OCI-LY1 (cell line): ENCODE measurements at regions not wholly inside any gene's neighbourhood (a gene's known extent, or its start where the extent isn't known, plus 50 kb on each side); places are given as distances from the start of the nearest gene placed in this dataset.

Source experiments
- H2AFZ ChIP-seq: fragments of 200-600 bp; sonication (generic), shearing (Covaris generic); 2 replicates; pipeline ENCODE4 v1.6.0; 2014; ENCODE audit warnings: antibody characterized with exemption, mild to moderate bottlenecking, low read length
- H3F3A ChIP-seq: fragments of 200-600 bp; sonication (generic), shearing (Covaris generic); 2 replicates; pipeline ENCODE4 v1.6.0; 2014; ENCODE audit warnings: mild to moderate bottlenecking, antibody characterized with exemption, low read length, moderate library complexity; ENCODE audit not compliant: insufficient read depth
- H3K27ac ChIP-seq: fragments of 200-600 bp; sonication (generic); 2 replicates; pipeline ENCODE4 v1.5.1; 2014; ENCODE audit warnings: low read length, mixed run types, mild to moderate bottlenecking, low read depth; ENCODE audit not compliant: poor library complexity, severe bottlenecking
- H3K27me3 ChIP-seq: fragments of 200-600 bp; sonication (generic); 2 replicates; pipeline ENCODE4 v1.6.0; 2014; ENCODE audit warnings: antibody characterized with exemption, mild to moderate bottlenecking, low read length, moderate library complexity; ENCODE audit not compliant: insufficient read depth
- H3K36me3 ChIP-seq: fragments of 200-600 bp; sonication (generic); 2 replicates; pipeline ENCODE4 v1.6.1; 2014; ENCODE audit warnings: mild to moderate bottlenecking, antibody characterized with exemption, low read length, moderate library complexity, mixed read lengths; ENCODE audit not compliant: insufficient read depth
- H3K4me1 ChIP-seq: fragments of 200-600 bp; sonication (generic); 2 replicates; pipeline ENCODE4 v1.5.1; 2014; ENCODE audit warnings: mild to moderate bottlenecking, low read length, moderate library complexity; ENCODE audit not compliant: insufficient read depth, severe bottlenecking
- H3K4me2 ChIP-seq: fragments of 200-600 bp; sonication (generic), shearing (Covaris generic); 2 replicates; pipeline ENCODE4 v1.6.1; 2014; ENCODE audit warnings: low read length
- H3K4me3 ChIP-seq: fragments of 200-600 bp; sonication (generic); 2 replicates; pipeline ENCODE4 v1.5.1; 2014; ENCODE audit warnings: low read length, low read depth, mild to moderate bottlenecking, mixed read lengths; ENCODE audit not compliant: poor library complexity, severe bottlenecking
- H3K79me2 ChIP-seq: fragments of 200-600 bp; shearing (Covaris generic); 2 replicates; pipeline ENCODE4 v1.6.1; 2016; ENCODE audit warnings: mixed run types, low read length, mixed read lengths; ENCODE audit not compliant: insufficient read depth
- H3K9ac ChIP-seq: fragments of 200-600 bp; sonication (generic), shearing (Covaris generic); 2 replicates; pipeline ENCODE4 v1.6.1; 2014; ENCODE audit warnings: mild to moderate bottlenecking, low read length, mixed read lengths
- H3K9me2 ChIP-seq: fragments of 200-600 bp; sonication (generic), shearing (Covaris generic); 2 replicates; pipeline ENCODE4 v1.6.1; 2014; ENCODE audit warnings: low read depth, mild to moderate bottlenecking, low read length, mixed read lengths
- H3K9me3 ChIP-seq: fragments of 200-600 bp; shearing (Covaris generic); 2 replicates; pipeline ENCODE4 v1.6.1; 2014; ENCODE audit warnings: low read length, mixed read lengths
- H4K20me1 ChIP-seq: fragments of 200-600 bp; sonication (generic), shearing (Covaris generic); 2 replicates; pipeline ENCODE4 v1.6.0; 2016; ENCODE audit warnings: mild to moderate bottlenecking, low read length; ENCODE audit not compliant: insufficient read depth
- EZH2 ChIP-seq: fragments of 200-600 bp; sonication (generic), shearing (Covaris generic); IDR thresholded peaks from 2 replicates; pipeline ENCODE4 v1.8.0; 2017; ENCODE audit warnings: borderline replicate concordance, mixed run types, mild to moderate bottlenecking, antibody characterized with exemption, low read length, moderate library complexity, mixed read lengths
- TF ChIP-seq, protein P1 (sequence below): fragments of 200-600 bp; sonication (generic), shearing (Covaris generic); IDR thresholded peaks from 2 replicates; pipeline ENCODE4 v1.5.1; 2017; ENCODE audit warnings: mild to moderate bottlenecking, antibody characterized with exemption, low read length, moderate library complexity, mixed read lengths

DNA sequence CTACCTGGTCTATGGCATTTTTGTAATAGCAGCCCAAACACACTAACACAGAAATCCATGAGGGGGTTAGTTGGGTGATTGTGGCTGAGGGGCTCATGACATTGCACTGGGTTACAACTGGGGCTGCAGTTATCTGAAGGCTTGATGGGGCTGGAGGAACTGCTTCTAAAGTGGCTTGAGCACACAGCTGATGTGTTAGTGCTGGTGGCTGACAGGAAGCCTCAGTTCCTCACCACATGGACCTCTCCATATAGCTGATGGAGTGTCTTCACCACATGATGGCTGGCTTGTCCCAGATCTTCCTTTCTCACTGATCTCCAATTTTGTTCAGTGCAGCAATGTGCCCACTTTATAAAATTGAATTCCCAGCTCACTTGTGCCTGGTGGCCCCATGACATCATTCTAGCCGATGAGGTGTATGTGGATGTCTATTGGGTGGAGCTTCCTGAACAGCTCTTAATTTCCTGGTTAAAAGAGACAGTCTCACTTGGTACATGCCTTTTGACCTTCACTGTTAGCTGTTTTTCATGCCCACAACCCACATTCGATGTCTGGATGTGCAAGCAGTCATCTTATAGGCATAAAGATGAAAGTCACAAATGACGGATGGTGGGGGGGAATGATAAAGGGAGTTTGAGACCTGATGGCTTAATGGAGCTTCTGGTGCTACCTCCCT lies 166.9 kb upstream of the BMPER start:
- no peaks in the 10 kb centered on the region for H3K9me2 ChIP-seq
- no peaks in the 10 kb centered on the region for H3K79me2 ChIP-seq
- H3K9me3 ChIP-seq = no peaks in the 10 kb centered on the region
- no peaks in the 10 kb centered on the region for H3F3A ChIP-seq
- no peaks in the 10 kb centered on the region for H3K36me3 ChIP-seq
- H3K27me3 ChIP-seq = peaks cover 7% of the 10 kb centered on the region; the same call in 1 of the 2 replicates
- H2AFZ ChIP-seq = no peak overlapping the region
- TF ChIP-seq, protein P1, sequence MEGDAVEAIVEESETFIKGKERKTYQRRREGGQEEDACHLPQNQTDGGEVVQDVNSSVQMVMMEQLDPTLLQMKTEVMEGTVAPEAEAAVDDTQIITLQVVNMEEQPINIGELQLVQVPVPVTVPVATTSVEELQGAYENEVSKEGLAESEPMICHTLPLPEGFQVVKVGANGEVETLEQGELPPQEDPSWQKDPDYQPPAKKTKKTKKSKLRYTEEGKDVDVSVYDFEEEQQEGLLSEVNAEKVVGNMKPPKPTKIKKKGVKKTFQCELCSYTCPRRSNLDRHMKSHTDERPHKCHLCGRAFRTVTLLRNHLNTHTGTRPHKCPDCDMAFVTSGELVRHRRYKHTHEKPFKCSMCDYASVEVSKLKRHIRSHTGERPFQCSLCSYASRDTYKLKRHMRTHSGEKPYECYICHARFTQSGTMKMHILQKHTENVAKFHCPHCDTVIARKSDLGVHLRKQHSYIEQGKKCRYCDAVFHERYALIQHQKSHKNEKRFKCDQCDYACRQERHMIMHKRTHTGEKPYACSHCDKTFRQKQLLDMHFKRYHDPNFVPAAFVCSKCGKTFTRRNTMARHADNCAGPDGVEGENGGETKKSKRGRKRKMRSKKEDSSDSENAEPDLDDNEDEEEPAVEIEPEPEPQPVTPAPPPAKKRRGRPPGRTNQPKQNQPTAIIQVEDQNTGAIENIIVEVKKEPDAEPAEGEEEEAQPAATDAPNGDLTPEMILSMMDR = no peak
- TF ChIP-seq EZH2 = no peak
- H3K9ac ChIP-seq = no peak overlapping the region
- H3K4me3 ChIP-seq = no peak overlapping the region
- H3K4me1 ChIP-seq = no peaks in the 10 kb centered on the region
- no peak overlapping the region for H3K27ac ChIP-seq
- H4K20me1 ChIP-seq = no peaks in the 10 kb centered on the region
- no peak overlapping the region for H3K4me2 ChIP-seq

DNA sequence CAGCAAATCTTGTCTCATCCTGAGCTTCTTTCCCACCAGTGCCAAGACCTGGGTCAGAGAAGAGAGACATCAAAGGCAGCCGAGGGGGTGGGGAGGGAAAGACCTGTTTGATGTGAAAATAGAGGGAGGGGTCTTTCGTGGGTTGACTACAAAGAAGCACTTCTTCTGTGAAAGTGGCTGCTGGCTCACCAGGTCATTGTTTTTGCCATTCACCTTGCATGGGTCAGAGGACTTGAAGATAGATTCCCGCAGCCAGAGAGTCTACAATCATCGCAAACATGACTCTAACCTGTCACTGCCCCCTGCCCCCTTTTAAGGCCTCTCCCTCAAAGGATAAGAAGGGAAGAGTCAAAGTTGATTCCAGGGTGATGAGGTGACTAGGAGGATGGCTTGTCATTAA lies 166.1 kb upstream of the BMPER start:
- H3K4me2 ChIP-seq = no peak overlapping the region
- H3F3A ChIP-seq = no peaks in the 10 kb centered on the region
- no peaks in the 10 kb centered on the region for H3K4me1 ChIP-seq
- peaks cover 7% of the 10 kb centered on the region; the same call in 1 of the 2 replicates for H3K27me3 ChIP-seq
- no peaks in the 10 kb centered on the region for H4K20me1 ChIP-seq
- no peak overlapping the region for H2AFZ ChIP-seq
- H3K4me3 ChIP-seq = no peak overlapping the region
- no peak overlapping the region for H3K9ac ChIP-seq
- no peaks in the 10 kb centered on the region for H3K9me3 ChIP-seq
- TF ChIP-seq, protein P1 = no peak
- no peak for TF ChIP-seq EZH2
- H3K27ac ChIP-seq = no peak overlapping the region
- H3K79me2 ChIP-seq = no peaks in the 10 kb centered on the region
- no peaks in the 10 kb centered on the region for H3K36me3 ChIP-seq
- no peaks in the 10 kb centered on the region for H3K9me2 ChIP-seq

DNA sequence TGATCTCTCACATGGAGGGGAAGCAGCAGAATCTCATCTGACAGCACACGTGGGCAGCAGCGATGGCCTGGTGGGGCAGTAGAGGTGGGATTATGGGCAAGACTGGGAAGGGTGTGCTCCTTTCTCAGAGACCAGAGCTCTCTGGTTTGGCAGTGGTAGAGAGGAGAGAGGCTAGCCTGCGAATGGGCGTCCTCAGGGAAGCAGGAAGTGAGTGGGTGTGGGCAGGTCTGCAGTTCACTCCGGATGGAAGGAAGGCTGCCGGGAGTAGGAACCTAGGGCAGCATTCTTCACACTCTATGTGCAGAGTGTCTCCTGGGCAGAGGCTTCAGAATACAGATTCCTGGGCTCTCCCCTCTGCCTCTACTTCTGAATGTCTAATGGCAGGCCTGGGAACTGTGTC lies 162.8 kb upstream of the BMPER start:
- H2AFZ ChIP-seq = no peak overlapping the region
- no peaks in the 10 kb centered on the region for H3K36me3 ChIP-seq
- no peaks in the 10 kb centered on the region for H3K79me2 ChIP-seq
- no peak for TF ChIP-seq EZH2
- TF ChIP-seq, protein P1 = no peak
- H3K27ac ChIP-seq = no peak overlapping the region
- H3F3A ChIP-seq = no peaks in the 10 kb centered on the region
- no peaks in the 10 kb centered on the region for H4K20me1 ChIP-seq
- no peaks in the 10 kb centered on the region for H3K9me3 ChIP-seq
- H3K27me3 ChIP-seq = no peaks in the 10 kb centered on the region; the same call in 1 of the 2 replicates
- no peak overlapping the region for H3K4me2 ChIP-seq
- no peak overlapping the region for H3K9ac ChIP-seq
- H3K9me2 ChIP-seq = no peaks in the 10 kb centered on the region
- H3K4me1 ChIP-seq = no peaks in the 10 kb centered on the region
- no peak overlapping the region for H3K4me3 ChIP-seq
